Activated CD4-positive, alpha-beta T cell treated with anti-CD3 and anti-CD28 coated beads, Interleukin-2, amount 50 U/mL, for 16 hours (primary cell): ENCODE measurements at regions not wholly inside any gene's neighbourhood (a gene's known extent, or its start where the extent isn't known, plus 50 kb on each side); places are given as distances from the start of the nearest gene placed in this dataset.
"Not testable (repeated sequence)": the region's sequence is repeated elsewhere in the genome, so short reads cannot be mapped to it uniquely, and the experiment has no call there.

ENCODE experiments used
- DNase-seq: peaks from one replicate; pipeline ENCODE4 v3.0.0-alpha.2; 2020

DNA sequence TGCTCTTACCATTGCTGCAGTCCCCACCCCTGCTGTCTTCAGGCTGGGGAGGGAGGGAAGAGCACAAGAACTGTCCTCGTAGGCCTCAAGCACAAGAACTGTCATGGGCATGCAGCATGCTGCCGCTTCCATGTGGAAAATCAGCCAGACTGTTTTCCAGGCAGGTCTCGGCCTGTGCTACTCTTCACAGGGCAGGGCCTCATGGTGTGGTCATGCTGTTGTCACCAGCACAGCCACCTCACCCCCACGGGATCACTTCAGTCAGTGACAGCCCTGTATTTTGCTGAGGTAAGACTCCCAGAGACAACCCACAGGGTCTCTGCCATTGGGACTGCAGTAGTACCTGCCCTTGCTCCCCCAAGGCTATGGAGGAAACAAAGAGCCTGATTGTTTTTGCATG, 205.3 kb downstream of the NAP1L3 start:
- DNase-seq = no peak

DNA sequence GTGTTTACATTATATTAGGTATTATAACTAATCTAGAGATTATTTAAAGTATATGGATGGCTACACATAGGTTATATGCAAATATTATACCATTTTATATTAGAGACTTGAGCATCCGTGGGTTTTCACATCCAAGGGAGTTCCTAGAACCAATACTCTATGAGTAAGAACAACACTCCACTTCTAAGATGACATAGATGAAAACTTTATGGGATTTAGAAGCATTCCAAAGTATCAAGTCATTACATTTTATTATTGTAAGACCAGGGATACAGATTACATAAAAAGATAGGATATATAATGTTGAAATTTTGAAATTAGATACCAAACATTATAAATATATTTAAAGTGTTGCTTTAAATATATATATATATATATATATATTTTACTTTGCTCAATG, 207.0 kb downstream of the NAP1L3 start:
- no peak for DNase-seq

DNA sequence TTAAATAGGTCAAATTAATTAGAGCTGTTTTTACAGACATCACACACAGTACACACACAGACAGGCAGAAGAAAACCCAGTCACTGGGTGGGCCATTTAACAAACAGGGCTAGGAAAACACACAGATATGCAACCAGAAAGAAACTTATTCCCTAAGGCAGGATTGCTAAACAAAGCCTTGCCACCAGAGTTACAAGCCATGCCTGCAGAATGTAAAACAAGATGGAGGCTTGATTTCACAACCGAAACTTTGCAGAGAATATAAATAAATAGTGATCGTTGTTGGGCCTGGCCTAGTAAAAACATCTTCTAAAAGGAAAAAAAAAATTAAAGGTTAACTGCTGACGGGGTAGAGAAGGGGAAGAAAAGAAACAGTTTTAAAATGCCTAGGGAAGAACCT, 212.3 kb downstream of the NAP1L3 start:
- DNase-seq = no peak

DNA sequence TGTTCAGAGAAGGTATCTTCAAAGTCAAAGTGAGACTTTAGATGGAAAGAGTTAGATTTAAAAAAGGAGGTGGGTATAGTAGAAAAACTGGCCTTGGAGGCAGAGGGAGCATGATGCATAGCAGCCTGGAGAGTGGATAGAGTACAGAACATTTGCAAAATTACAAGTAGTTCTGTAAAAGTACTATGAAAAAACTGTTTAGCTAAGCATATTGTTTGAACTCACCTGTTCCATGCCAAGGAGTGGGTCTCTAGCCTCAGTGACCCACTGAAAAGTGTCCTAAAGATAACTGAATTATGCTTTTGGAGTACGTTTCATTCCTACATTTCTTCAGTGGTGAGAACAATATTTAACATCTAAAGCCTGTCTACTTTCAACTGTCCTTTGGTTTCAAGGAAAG, 218.9 kb downstream of the NAP1L3 start:
- no peak for DNase-seq

DNA sequence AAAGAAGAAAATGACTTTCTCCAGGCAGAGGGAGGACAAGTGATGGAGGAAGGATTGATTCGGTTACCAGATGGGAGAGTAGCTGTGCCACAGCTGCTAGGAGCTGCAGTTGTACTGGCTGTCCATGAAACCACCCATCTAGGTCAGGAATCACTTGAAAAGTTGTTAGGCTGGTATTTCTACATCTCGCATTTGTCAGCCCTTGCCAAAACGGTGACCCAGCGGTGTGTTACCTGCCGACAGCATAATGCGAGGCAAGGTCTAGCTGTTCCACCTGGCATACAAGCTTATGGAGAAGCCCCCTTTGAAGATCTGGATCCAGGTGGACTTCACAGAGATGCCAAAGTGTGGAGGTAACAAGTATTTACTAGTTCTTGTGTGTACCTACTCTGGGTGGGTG, 238.7 kb downstream of the NAP1L3 start:
- not testable (repeated sequence) for DNase-seq

DNA sequence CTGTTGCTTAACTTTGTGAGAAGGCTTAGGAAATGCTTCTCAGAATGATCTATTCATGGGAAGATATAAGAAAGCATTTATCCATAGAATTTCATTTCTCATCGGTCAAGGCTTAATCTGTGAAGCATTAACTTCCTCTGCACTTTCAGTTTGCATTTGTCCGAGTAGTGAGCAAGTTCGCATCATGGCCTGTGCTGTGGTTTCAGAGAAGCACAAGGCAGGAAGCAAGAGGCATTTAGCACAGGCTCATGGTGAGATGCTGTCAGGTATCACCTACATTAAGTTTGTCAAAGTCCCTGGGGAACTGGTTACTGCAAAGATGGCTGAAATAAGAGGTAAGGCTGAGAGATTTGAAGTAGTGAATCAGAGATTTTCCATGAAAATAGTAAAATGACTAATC, 244.9 kb downstream of the NAP1L3 start:
- no peak for DNase-seq

DNA sequence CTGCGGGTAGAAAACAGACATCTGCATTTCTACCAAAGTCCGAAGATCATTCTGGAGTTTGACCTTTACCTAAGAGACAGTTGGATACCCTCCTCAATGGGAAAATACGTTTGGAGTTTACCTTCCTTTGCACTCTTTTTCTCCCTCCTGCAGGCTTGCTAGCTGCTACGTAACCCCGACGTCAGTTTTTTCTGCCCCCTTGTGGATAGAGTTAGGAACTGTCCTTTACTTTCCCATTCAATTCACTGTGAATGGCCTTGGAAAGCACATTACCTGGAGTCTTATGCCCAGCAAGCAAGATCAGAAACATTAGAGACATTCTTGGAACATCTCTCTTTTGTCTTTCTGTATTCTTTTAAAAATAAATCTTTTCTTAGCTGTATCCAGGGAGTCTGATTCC, 250.7 kb downstream of the NAP1L3 start:
- peak; percentile 42 for DNase-seq

DNA sequence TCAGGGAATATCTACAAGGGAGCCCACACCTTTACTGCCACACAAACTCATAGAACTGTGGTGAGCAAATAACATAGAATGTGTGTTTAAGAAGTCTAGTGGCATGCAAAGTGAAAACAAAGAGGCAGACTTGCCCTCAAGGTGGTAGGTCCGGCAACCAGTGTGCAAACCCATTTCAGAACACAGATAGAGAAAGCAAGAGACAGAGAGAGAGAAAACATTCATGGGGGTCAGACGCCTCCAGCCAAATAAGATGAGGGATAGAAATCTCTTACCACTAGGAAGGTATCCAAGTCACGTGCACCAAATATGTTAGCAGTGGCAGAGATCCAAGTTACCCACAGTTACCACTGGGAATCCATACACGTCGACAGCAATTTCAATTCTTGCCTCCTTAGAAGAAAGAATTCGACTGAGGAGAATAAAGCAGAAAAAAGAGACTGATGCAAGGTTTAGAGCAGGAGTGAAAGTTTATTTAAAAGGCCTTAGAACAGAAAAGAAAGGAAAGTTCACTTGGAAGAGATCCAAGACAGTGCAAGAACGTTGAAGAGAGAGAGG, 252.8 kb downstream of the NAP1L3 start:
- DNase-seq = no peak

DNA sequence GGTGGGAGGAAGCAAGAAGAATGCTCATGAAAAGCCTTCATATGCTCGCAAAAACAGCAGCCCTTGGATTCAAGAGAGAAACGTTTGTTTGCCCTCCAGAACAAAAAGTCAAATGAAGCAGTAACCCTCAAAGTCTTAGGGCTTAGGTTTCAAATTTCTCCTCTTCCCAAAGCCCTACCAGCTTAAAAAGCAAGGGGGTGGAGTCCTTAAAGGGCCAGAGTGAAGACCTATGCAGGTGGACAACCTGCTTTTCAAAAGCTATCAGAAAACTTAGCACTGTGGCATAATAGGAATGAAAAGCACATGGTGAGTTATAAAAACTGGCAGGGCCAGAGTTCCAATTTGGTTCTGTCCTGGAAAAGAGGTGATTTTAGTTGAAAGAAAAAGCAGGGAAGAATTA, 253.3 kb downstream of the NAP1L3 start:
- no peak for DNase-seq

DNA sequence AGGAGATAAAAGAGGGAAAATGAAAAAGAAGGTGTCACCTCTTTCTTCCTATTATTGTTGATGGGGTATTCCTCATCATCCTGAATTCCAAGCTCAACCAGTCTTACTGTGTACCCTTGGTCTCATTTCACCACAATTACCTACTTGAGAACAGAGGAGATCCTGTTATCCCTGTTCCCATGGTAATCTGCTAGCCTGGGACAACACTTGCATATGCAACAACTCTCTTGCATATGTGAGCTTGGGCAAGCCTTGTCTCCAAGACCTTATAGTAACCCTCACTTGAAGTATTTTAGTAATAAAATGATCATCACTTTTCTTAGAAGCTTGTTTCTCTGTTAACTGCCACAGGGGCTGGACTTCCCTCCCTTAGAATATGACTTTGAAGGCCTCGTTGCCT, 253.7 kb downstream of the NAP1L3 start:
- DNase-seq = no peak

DNA sequence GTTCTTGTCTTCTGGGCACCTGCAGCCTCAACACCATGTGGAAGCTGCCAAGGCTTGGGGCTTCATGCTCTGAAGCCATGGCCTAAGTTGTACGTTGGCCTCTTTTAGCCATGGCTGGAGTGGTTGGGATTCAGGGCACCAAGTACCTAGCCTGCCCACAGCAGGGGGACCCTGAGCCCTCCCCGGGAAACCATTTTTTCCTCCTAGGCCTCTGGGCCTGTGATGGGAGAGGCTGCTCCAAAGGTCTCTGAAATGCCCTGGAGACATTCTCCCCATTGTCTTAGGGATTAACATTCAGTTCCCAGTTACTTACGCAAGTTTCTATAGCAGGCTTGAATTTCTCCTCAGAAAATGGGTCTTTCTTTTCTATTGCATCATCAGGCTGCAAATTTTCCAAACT, 269.3 kb downstream of the NAP1L3 start:
- DNase-seq = no peak

DNA sequence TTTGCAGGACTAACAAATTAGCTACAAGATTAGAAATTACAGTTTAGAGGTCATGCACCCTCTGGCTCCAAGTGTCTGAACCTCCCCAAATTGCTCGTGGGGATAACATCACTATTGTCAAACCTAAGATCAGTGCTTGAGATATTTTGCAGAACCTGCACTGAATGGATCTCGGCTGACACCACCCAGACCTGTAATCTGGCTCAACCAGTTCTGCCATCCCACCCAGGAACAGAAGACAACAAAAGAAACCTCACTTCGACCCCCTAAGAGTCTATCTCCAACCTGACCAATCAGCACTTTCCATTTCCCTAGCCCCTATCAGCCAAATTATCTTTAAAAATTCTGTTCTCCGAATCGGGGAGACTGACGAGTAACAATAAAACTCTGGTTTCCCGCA, 318.7 kb downstream of the NAP1L3 start:
- DNase-seq = no peak

DNA sequence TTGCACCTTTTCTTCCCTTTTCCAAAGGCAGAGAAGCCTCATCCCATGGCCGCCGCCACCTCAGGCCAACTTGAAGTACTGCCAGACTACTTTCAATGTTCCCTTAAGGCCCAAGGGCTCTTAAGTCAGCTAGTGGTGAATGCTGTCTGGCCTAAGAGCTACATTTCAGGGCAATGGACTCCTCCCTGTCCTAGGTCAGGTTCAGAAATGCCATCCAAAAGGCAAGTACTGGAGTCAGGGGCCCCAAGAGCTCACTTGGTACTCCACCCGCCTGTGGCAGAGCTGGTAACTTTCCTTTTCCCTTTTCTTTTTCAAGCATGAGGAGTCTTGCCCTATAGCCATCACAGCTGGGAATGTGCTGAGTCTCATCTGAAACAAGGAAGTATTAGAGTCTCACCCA, 327.1 kb downstream of the NAP1L3 start:
- no peak for DNase-seq

DNA sequence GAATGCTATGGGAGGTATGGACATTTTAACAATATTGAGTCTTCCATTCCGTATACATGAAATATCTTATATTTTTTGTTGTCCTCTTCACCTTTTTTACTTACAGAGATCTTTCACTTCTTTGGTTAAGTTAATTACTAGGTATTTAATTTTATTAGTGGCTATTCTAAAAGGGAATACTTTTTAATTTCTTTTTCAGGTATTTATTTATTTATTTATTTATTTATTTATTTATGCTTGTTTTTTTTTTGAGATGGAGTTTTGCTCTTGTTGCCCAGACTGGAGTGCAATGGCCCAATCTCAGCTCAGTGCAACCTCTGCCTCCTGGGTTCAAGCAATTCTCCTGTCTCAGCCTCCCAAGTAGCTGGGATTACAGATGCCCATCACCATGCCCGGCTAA, 329.1 kb downstream of the NAP1L3 start:
- not testable (repeated sequence) for DNase-seq

DNA sequence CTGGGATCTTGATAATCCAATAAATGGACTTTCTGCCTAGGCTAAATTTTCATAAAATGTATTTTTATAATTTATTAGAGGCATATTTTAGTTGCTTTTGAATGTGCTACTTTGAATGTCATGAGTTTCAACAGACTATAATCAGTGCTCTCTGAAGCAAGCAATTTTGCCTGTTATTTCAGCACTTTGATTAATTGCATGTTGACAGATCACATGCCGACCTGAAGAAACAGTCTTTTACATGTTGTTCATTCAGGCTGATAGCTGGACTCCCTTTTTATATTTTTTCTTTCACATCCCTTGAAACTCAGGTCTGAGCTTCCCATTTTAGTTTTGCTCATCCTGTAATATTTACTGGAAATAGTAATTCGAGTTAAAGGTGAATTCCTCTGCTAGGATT, 341.0 kb downstream of the NAP1L3 start:
- no peak for DNase-seq

DNA sequence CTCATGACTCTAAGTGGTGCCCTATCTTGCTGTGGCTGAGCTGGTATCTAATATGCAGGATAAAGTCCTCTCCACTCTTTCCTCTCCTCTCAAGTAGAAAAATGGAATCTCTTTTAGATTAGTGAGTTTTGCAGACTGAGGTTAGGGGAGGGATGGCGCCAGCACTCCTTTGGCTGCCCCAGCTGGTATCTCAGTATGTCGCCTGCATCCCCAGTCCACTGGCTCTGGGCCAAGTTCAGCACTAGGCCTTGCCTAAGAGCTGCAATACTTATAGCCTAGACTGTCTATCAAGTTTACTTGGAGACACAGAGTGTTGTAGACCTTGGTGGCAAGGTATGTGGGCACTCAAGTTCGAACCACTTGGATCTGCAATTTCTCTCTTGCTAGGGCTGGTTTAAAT, 351.3 kb downstream of the NAP1L3 start:
- no peak for DNase-seq

DNA sequence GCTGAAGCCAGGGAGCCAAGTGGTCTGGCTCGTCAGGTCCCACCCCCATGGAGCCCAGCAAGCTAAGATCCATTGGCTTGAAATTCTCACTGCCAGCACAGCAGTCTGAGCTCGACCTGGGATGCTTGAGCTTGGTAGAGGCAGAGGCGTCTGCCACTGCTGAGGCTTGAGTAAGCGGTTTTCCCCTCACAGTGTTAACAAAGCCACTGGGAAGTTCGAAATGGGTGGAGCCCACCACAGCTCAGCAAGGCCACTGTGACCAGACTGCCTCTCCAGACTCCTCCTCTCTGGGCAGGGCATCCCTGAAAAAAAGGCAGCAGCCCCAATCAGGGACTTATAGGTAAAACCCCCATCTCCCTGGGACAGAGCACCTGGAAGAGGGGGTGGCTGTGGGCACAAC, 353.8 kb downstream of the NAP1L3 start:
- DNase-seq = no peak
